NCI-H2196 (cell line): ENCODE measurements at regions not wholly inside any gene's neighbourhood (a gene's known extent, or its start where the extent isn't known, plus 50 kb on each side); places are given as distances from the start of the nearest gene placed in this dataset.

ENCODE experiments used
- DNase-seq: peaks from one replicate; lab custom pipeline; 2025; ENCODE audit not compliant: unreplicated experiment; lab: John Stamatoyannopoulos, UW

- DNase-seq: no peak
Observed at GRCh38 chr5:93886917-93887361, 145.5 kb upstream of the POU5F2 start.

GRCh38 chr5:93886098-93886806, 144.9 kb upstream of the POU5F2 start:
- DNase-seq: no peak

- no peak for DNase-seq
Observed at GRCh38 chr5:93884254-93884653, 142.9 kb upstream of the POU5F2 start.

- no peak for DNase-seq
Observed at GRCh38 chr5:93883459-93883858, 142.1 kb upstream of the POU5F2 start.

GRCh38 chr5:93875693-93876092, 134.3 kb upstream of the POU5F2 start:
- no peak for DNase-seq

GRCh38 chr5:93874491-93874890, 133.1 kb upstream of the POU5F2 start:
- DNase-seq: no peak

- no peak for DNase-seq
Observed at GRCh38 chr5:93874080-93874479, 132.7 kb upstream of the POU5F2 start.

- DNase-seq: no peak
Observed at GRCh38 chr5:93873211-93873736, 131.9 kb upstream of the POU5F2 start.

- DNase-seq: no peak
Observed at GRCh38 chr5:93870649-93871048, 129.2 kb upstream of the POU5F2 start.

GRCh38 chr5:93868851-93869250, 127.5 kb upstream of the POU5F2 start:
- no peak for DNase-seq

GRCh38 chr5:93850311-93850710, 108.9 kb upstream of the POU5F2 start:
- no peak for DNase-seq

- DNase-seq: no peak
Observed at GRCh38 chr5:93845376-93845775, 104.0 kb upstream of the POU5F2 start.

GRCh38 chr5:93831449-93831848, 90.0 kb upstream of the POU5F2 start:
- no peak for DNase-seq

GRCh38 chr5:93830893-93831292, 89.5 kb upstream of the POU5F2 start:
- DNase-seq: no peak

GRCh38 chr5:93829346-93829745, 87.9 kb upstream of the POU5F2 start:
- no peak for DNase-seq

- no peak for DNase-seq
Observed at GRCh38 chr5:93821891-93822415, 80.6 kb upstream of the POU5F2 start.

GRCh38 chr5:93819668-93820067, 78.3 kb upstream of the POU5F2 start:
- no peak for DNase-seq

- DNase-seq: no peak
Observed at GRCh38 chr5:93810780-93811179, 69.4 kb upstream of the POU5F2 start.

GRCh38 chr5:93809430-93809829, 68.0 kb upstream of the POU5F2 start:
- no peak for DNase-seq

- DNase-seq: no peak
Observed at GRCh38 chr5:93807846-93808245, 66.4 kb upstream of the POU5F2 start.

GRCh38 chr5:93805616-93806379, 64.4 kb upstream of the POU5F2 start:
- no peak for DNase-seq
